NB4 (cell line): ENCODE measurements at regions not wholly inside any gene's neighbourhood (a gene's known extent, or its start where the extent isn't known, plus 50 kb on each side); places are given as distances from the start of the nearest gene placed in this dataset.

Experiments
- POLR2A ChIP-seq: IDR thresholded peaks from 2 replicates; pipeline ENCODE4 v1.6.1; 2011; ENCODE audit warnings: mild to moderate bottlenecking; ENCODE audit not compliant: insufficient read length; ENCODE audit errors: extremely low read depth
- TF ChIP-seq, protein P1 (sequence below): IDR thresholded peaks from one replicate; pipeline ENCODE4 v1.5.1; 2012; ENCODE audit warnings: low read depth, low read length
- TF ChIP-seq, protein P2 (sequence below): IDR thresholded peaks from 2 replicates; pipeline ENCODE4 v1.6.1; 2011; ENCODE audit warnings: low read depth, low read length

- TF ChIP-seq, protein P1, sequence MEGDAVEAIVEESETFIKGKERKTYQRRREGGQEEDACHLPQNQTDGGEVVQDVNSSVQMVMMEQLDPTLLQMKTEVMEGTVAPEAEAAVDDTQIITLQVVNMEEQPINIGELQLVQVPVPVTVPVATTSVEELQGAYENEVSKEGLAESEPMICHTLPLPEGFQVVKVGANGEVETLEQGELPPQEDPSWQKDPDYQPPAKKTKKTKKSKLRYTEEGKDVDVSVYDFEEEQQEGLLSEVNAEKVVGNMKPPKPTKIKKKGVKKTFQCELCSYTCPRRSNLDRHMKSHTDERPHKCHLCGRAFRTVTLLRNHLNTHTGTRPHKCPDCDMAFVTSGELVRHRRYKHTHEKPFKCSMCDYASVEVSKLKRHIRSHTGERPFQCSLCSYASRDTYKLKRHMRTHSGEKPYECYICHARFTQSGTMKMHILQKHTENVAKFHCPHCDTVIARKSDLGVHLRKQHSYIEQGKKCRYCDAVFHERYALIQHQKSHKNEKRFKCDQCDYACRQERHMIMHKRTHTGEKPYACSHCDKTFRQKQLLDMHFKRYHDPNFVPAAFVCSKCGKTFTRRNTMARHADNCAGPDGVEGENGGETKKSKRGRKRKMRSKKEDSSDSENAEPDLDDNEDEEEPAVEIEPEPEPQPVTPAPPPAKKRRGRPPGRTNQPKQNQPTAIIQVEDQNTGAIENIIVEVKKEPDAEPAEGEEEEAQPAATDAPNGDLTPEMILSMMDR, result no peak
- TF ChIP-seq, protein P2, sequence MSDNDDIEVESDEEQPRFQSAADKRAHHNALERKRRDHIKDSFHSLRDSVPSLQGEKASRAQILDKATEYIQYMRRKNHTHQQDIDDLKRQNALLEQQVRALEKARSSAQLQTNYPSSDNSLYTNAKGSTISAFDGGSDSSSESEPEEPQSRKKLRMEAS, result no peak
- TF ChIP-seq POLR2A, result no peak
Observed at GRCh38 chr2:79260848-79261247, 101.3 kb upstream of the REG3A start.
